ENCODE measurements at regions not wholly inside any gene's neighbourhood (a gene's known extent, or its start where the extent isn't known, plus 50 kb on each side); places are given as distances from the start of the nearest gene placed in this dataset.

- H3K4me3 Mint-ChIP-seq: no peak overlapping the region
- no peaks in the 10 kb centered on the region for H3K4me1 Mint-ChIP-seq
- H3K27me3 Mint-ChIP-seq (ENCODE audit: low read depth): no peaks in the 10 kb centered on the region
- no peak for DNase-seq (ENCODE audit: low spot score in 2 of 2, unreplicated experiment in 2 of 2)
- no peaks in the 10 kb centered on the region for H3K36me3 Mint-ChIP-seq
- no peak overlapping the region for H3K27ac Mint-ChIP-seq
- H3K9me3 Mint-ChIP-seq: peaks cover 37% of the 10 kb centered on the region
- no peak for TF ChIP-seq CTCF (IDR thresholded peaks at IDR 0.05; ENCODE audit: unreplicated experiment)
Measured at GRCh38 chr7:153091477-153091876, 331.9 kb downstream of the ACTR3B start.

- H3K4me1 Mint-ChIP-seq: no peaks in the 10 kb centered on the region
- no peak for TF ChIP-seq CTCF (IDR thresholded peaks at IDR 0.05; ENCODE audit: unreplicated experiment)
- H3K27ac Mint-ChIP-seq: no peak overlapping the region
- H3K9me3 Mint-ChIP-seq: peaks cover 60% of the 10 kb centered on the region
- DNase-seq (ENCODE audit: low spot score in 2 of 2, unreplicated experiment in 2 of 2): no peak
- H3K36me3 Mint-ChIP-seq: no peaks in the 10 kb centered on the region
- H3K27me3 Mint-ChIP-seq (ENCODE audit: low read depth): no peaks in the 10 kb centered on the region
- H3K4me3 Mint-ChIP-seq: no peak overlapping the region
Measured at GRCh38 chr7:153097511-153098201, 338.1 kb downstream of the ACTR3B start.

GRCh38 chr7:153099235-153099634 is 339.7 kb downstream of the ACTR3B start:
- no peak for DNase-seq (ENCODE audit: low spot score in 2 of 2, unreplicated experiment in 2 of 2)
- Mint-ChIP-seq H3K4me1 (no peaks in the 10 kb centered on the region), H3K27me3 (ENCODE audit: low read depth) (no peaks in the 10 kb centered on the region), H3K27ac (no peak overlapping the region), H3K9me3 (peaks cover 58% of the 10 kb centered on the region), H3K4me3 (no peak overlapping the region), H3K36me3 (no peaks in the 10 kb centered on the region)
- no peak for TF ChIP-seq CTCF (IDR thresholded peaks at IDR 0.05; ENCODE audit: unreplicated experiment)

DNA sequence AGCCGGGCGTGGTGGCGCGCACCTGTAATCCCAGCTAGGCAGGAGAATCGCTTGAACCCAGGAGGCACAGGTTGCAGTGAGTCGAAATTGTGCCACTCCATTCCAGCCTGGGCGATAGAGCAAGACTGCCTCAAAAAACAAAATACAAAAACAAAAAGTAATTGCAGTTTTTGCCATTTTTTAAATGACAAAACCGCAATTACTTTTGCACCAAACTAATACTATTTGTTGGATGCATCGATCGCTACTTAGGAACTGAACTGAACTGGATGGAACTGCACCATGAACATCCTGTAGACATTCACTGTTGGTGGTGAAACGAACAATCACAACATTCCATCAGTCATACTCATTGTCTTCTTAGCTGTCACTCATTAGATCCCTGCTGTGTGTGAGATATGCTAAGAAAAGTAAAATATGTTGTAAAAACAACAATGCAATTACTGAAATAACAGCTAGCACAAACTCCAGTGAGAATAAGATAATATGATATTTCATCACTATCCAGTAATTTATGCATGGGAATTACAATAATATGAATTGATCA is 341.2 kb downstream of the ACTR3B start:
- Mint-ChIP-seq H3K36me3 (no peaks in the 10 kb centered on the region), H3K27ac (no peak overlapping the region), H3K27me3 (ENCODE audit: low read depth) (no peaks in the 10 kb centered on the region), H3K4me1 (no peaks in the 10 kb centered on the region), H3K4me3 (no peak overlapping the region), H3K9me3 (peaks cover 55% of the 10 kb centered on the region)
- no peak for TF ChIP-seq CTCF (IDR thresholded peaks at IDR 0.05; ENCODE audit: unreplicated experiment)
- no peak for DNase-seq (ENCODE audit: low spot score in 2 of 2, unreplicated experiment in 2 of 2)

GRCh38 chr7:153103202-153103601 is 343.6 kb downstream of the ACTR3B start:
- Mint-ChIP-seq H3K4me1 (no peaks in the 10 kb centered on the region), H3K9me3 (peaks cover 50% of the 10 kb centered on the region), H3K36me3 (no peaks in the 10 kb centered on the region), H3K27me3 (ENCODE audit: low read depth) (no peaks in the 10 kb centered on the region), H3K4me3 (no peak overlapping the region), H3K27ac (no peak overlapping the region)
- no peak for DNase-seq (ENCODE audit: low spot score in 2 of 2, unreplicated experiment in 2 of 2)
- no peak for TF ChIP-seq CTCF (IDR thresholded peaks at IDR 0.05; ENCODE audit: unreplicated experiment)

Measured in mesothelial cell of epicardium (in vitro differentiated cells).